MM.1S (cell line): ENCODE measurements at regions not wholly inside any gene's neighbourhood (a gene's known extent, or its start where the extent isn't known, plus 50 kb on each side); places are given as distances from the start of the nearest gene placed in this dataset.

ENCODE experiments used
- DNase-seq: peaks from one replicate; pipeline ENCODE4 v3.0.0-alpha.2; 2015
- H2AFZ ChIP-seq: fragments of 300-600 bp; sonication (generic); 2 replicates; pipeline ENCODE4 v1.6.0; 2016; ENCODE audit warnings: antibody characterized with exemption, low read length
- H3F3A ChIP-seq: fragments of 300-600 bp; sonication (generic); 2 replicates; pipeline ENCODE4 v1.6.1; 2016; ENCODE audit warnings: mild to moderate bottlenecking, antibody characterized with exemption, low read length, moderate library complexity, mixed read lengths; ENCODE audit not compliant: insufficient read depth
- H3K27ac ChIP-seq: fragments of 300-600 bp; sonication (generic); 2 replicates; pipeline ENCODE4 v1.5.1; 2016; ENCODE audit warnings: mild to moderate bottlenecking, low read length
- H3K27me3 ChIP-seq: fragments of 300-600 bp; sonication (generic); replicated peaks from 2 replicates; pipeline ENCODE4 v1.6.0; 2016; ENCODE audit warnings: low read length; ENCODE audit not compliant: insufficient read depth
- H3K36me3 ChIP-seq: fragments of 300-600 bp; sonication (generic); replicated peaks from 2 replicates; pipeline ENCODE4 v1.6.1; 2016; ENCODE audit warnings: mild to moderate bottlenecking, low read length, mixed read lengths; ENCODE audit not compliant: insufficient read depth
- H3K4me1 ChIP-seq: fragments of 300-600 bp; sonication (generic); 2 replicates; pipeline ENCODE4 v1.6.1; 2016; ENCODE audit warnings: low read length, mixed read lengths
- H3K4me2 ChIP-seq: fragments of 300-600 bp; sonication (generic); 2 replicates; pipeline ENCODE4 v1.6.0; 2016; ENCODE audit warnings: low read depth, low read length
- H3K4me3 ChIP-seq: fragments of 300-600 bp; sonication (generic); 2 replicates; pipeline ENCODE4 v1.5.1; 2016; ENCODE audit warnings: low read length, mixed read lengths
- H3K79me2 ChIP-seq: fragments of 300-600 bp; sonication (generic); 2 replicates; pipeline ENCODE4 v1.6.1; 2016; ENCODE audit warnings: mixed run types, low read length, mixed read lengths
- H3K9ac ChIP-seq: fragments of 300-600 bp; sonication (generic); 2 replicates; pipeline ENCODE4 v1.6.1; 2016; ENCODE audit warnings: low read length, mixed read lengths
- H3K9me2 ChIP-seq: fragments of 300-600 bp; sonication (generic); replicated peaks from 2 replicates; pipeline ENCODE4 v1.6.1; 2016; ENCODE audit warnings: mild to moderate bottlenecking, low read length, mixed read lengths; ENCODE audit not compliant: insufficient read depth
- H3K9me3 ChIP-seq: fragments of 300-600 bp; sonication (generic); replicated peaks from 2 replicates; pipeline ENCODE4 v1.6.1; 2016; ENCODE audit warnings: mild to moderate bottlenecking, low read length, mixed read lengths; ENCODE audit not compliant: insufficient read depth
- H4K20me1 ChIP-seq: fragments of 300-600 bp; sonication (generic); 2 replicates; pipeline ENCODE4 v1.6.1; 2016; ENCODE audit warnings: mild to moderate bottlenecking, low read length, moderate library complexity, mixed read lengths; ENCODE audit not compliant: insufficient read depth
- CTCF ChIP-seq: fragments of 300-600 bp; sonication (generic); IDR thresholded peaks from 2 replicates; pipeline ENCODE4 v1.5.1; 2016; ENCODE audit warnings: antibody characterized with exemption, low read length, mixed read lengths
- EZH2 ChIP-seq: fragments of 300-600 bp; sonication (generic); optimal IDR thresholded peaks from 2 replicates; pipeline ENCODE3; 2017; ENCODE audit warnings: low read depth, mild to moderate bottlenecking, antibody characterized with exemption, low read length, mixed read lengths
- EZH2phosphoT487 ChIP-seq: fragments of 300-600 bp; sonication (generic); IDR thresholded peaks from 2 replicates; pipeline ENCODE4 v1.6.1; 2018; ENCODE audit warnings: antibody characterized with exemption, low read length

DNA sequence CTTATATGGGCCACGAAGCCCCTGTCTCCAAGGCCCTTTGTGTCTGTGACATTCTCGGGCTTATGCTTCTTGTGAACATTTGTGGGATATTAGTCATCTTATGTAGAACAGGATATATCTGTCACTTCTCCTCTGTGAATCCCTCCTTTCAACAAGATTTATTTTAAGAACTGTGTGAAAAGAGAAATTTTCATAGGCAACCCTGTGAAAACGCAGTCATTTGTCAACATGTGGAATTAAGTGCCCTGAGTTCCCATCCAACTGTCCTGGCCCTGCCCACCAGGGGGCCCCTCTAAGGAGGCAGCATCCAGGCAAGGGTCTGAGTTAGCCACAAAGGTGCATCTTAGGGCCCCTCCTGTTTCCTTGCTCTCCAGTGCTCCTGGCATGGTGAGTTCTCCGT, 76.8 kb upstream of the CHRNA7 start:
- Histone ChIP-seq H3K4me3 (no peak overlapping the region), H4K20me1 (no peaks in the 10 kb centered on the region), H3K79me2 (no peaks in the 10 kb centered on the region), H3K27ac (no peak overlapping the region), H2AFZ (no peak overlapping the region), H3K4me1 (no peaks in the 10 kb centered on the region), H3K36me3 (no peaks in the 10 kb centered on the region), H3K9me2 (no peaks in the 10 kb centered on the region), H3F3A (no peaks in the 10 kb centered on the region), H3K9ac (no peak overlapping the region), H3K9me3 (no peaks in the 10 kb centered on the region), H3K4me2 (no peak overlapping the region), H3K27me3 (no peaks in the 10 kb centered on the region)
- no peak for DNase-seq
- TF ChIP-seq CTCF (no peak), EZH2phosphoT487 (no peak)

DNA sequence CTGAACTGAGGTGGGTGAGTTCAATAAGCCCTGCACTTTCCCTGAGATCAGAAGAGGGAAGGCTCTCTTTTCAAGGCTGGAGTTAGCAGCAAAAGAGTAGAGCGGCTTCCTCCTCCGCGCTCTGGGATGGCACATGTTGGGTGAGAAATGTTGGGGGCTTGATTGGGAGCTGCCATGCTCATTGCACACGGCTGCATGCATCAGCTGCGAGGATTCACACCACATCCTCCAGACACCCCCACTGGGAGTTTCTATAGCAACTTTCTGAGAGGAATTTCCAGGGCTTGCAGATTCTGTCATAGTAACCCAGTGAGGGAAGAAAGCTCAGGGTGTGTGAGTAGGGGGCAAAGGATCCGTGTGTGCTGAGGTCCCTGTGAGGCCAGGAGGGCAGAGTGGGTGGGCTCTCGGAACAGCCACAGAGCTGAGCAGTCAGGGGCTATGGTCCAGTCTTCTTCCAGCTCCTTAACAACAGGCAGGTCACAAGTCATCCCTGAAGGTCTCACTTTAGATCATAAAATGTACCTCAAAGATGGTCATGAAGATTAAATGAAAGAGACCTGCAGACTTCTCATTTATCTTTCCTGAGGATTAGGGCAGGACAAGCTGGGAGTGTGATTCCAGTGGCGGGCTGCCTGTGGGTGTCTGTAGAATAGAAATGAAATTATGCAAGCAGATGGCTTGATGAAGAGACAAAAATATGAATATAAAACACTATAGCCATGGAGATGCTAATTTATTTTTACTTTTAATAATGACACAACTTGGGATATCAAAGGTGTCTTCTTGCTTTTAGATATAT, 75.7 kb upstream of the CHRNA7 start:
- Histone ChIP-seq H4K20me1 (no peaks in the 10 kb centered on the region), H3K79me2 (no peaks in the 10 kb centered on the region), H3K9me3 (no peaks in the 10 kb centered on the region), H3K36me3 (no peaks in the 10 kb centered on the region), H3F3A (no peaks in the 10 kb centered on the region), H3K27ac (no peak overlapping the region), H3K9ac (no peak overlapping the region), H3K4me1 (no peaks in the 10 kb centered on the region), H3K4me3 (no peak overlapping the region), H2AFZ (no peak overlapping the region), H3K27me3 (no peaks in the 10 kb centered on the region), H3K9me2 (no peaks in the 10 kb centered on the region), H3K4me2 (no peak overlapping the region)
- no peak for DNase-seq
- TF ChIP-seq EZH2: no peak
- no peak for TF ChIP-seq CTCF
- no peak for TF ChIP-seq EZH2phosphoT487

DNA sequence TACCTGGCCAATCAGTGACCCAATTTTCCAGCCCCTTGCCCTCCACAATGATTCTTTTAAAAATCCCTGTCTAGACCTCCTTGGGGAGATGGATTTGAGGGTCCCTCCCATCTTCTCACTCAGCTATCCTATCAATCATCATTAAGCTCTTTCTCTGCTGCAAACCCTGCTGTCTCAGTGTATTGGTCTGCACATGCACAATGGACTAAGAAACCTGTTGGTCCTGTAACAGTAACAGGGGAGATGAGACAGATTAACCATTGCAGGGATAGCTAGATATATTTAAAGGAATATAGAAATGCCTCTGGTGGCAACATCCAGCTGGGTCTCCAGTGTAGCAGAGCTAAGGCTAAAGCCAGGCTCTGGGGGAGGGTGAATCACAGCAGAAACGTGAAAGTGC, 74.6 kb upstream of the CHRNA7 start:
- no peaks in the 10 kb centered on the region for H3K4me1 ChIP-seq
- no peaks in the 10 kb centered on the region for H3K79me2 ChIP-seq
- TF ChIP-seq EZH2phosphoT487: no peak
- TF ChIP-seq EZH2: no peak
- no peak for TF ChIP-seq CTCF
- H3K27ac ChIP-seq: no peak overlapping the region
- no peaks in the 10 kb centered on the region for H3K9me2 ChIP-seq
- H4K20me1 ChIP-seq: no peaks in the 10 kb centered on the region
- no peak overlapping the region for H3K4me2 ChIP-seq
- H3F3A ChIP-seq: no peaks in the 10 kb centered on the region
- H3K36me3 ChIP-seq: no peaks in the 10 kb centered on the region
- H3K4me3 ChIP-seq: no peak overlapping the region
- no peak for DNase-seq
- H3K9ac ChIP-seq: no peak overlapping the region
- H3K9me3 ChIP-seq: no peaks in the 10 kb centered on the region
- H3K27me3 ChIP-seq: no peaks in the 10 kb centered on the region
- H2AFZ ChIP-seq: no peak overlapping the region
